Fibroblast of upper back skin (primary cell): ENCODE measurements at regions not wholly inside any gene's neighbourhood (a gene's known extent, or its start where the extent isn't known, plus 50 kb on each side); places are given as distances from the start of the nearest gene placed in this dataset.

Source experiments
- DNase-seq: peaks from one replicate; pipeline ENCODE4 v3.0.0-alpha.2; 2013

GRCh38 chr6:80440496-80441115, 334.1 kb downstream of the BCKDHB start:
- DNase-seq = no peak

- DNase-seq = no peak
Observed at GRCh38 chr6:80439721-80440470, 333.4 kb downstream of the BCKDHB start.

- peak; percentile 93 for DNase-seq
Observed at GRCh38 chr6:80438772-80439171, 332.3 kb downstream of the BCKDHB start.

DNA sequence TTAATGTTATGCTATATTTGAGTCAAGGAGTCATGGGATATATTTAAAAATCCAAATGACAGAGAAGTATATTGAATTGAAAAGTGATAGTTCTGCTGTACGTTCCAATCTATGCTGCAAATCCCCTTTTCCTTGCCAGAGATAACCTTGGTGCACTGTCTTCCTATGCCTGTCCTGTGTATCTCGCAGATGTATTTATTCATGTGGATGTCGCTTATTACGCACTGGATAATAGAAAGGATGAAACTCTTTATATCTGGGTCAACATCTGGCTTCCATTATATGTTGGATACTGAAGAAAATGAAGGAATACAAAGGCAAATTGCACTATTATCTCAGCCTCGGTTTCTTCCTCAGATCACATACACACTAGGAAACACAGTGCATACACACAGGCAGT, 331.3 kb downstream of the BCKDHB start:
- no peak for DNase-seq

- DNase-seq = peak; percentile 86
Observed at GRCh38 chr6:80437221-80437620, 330.8 kb downstream of the BCKDHB start.

DNA sequence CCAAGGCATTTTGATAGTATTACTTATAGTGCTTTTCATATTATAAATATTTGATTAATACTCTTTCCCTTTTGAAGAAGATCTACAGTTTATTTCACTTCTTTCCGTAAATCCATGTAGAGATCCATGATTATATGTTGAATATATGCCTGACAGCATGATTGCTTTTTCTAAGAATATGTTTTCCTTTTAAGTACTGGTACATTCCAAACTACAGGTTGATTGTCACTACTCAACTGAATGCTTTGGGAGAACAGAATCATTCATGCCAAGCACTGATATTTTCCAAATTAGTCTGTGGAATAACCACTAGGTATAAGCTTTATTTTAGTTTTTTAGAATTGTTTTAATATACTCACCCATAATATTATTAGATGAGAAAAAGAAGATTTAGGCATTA, 330.2 kb downstream of the BCKDHB start:
- no peak for DNase-seq

DNA sequence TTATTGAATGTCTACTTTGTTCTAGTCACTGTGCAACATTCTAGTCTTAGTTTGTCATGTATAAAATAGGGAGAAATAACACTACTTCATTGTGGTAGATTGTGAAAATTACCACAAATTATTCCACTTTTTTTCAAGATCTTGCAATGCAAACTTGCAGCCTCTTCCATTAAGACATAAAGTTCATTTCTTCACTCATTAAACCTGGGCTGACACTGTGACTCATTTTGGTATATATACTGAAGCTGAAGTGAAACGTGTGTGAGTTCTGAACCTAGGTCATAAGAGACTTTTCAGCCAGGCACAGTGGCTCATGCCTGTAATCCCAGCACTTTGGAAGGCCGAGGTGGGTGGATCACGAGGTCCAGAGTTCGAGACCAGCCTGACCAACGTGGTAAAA, 329.0 kb downstream of the BCKDHB start:
- no peak for DNase-seq

DNA sequence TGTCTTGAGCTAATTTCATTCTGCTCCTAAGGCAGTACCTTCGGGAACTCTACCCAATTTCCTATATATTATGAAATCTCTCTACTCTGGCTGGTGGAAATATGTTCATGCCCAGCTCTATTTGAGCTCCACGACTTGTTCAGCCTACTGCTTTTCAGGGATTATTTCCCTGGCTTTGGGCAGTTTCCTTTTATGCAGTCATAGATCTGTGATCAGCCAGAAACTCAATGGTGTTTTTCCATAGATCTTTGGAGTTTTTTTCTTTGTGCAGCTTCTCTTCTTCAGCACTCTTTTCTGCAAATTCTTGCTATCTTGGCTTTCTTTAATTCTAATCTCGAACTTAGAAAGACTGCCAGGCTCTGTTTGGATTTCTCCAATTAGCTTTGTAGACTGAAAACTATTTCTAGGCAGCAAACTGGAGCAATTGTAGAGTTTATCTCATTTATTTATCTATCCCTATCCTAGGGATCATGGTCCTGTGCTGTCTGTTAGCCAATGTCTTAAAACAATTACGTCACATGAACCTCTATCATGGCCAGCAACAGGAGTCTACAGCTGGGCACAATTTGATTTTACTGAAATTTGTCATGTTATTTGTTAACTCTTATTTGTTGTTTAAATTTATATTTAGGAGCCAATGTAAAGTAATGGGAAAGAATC, 328.4 kb downstream of the BCKDHB start:
- DNase-seq = no peak

DNA sequence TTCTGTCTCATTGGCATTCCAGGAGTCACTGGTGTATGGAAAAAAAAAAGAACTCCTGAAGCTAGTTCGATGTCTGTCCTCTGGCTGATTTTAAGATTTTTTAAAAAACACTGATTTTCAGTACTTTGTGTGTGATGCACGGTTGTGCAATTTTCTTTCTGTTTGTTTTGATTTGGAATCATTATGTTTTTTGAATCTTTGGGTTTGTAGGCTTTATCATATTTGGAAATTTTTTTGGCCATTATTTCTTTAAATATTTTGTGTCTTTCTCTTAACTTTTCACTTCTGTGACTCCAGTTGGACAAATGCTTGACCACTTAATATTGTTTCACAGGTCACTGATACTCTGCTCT, 327.2 kb downstream of the BCKDHB start:
- no peak for DNase-seq

- no peak for DNase-seq
Observed at GRCh38 chr6:80433010-80433672, 326.7 kb downstream of the BCKDHB start.

DNA sequence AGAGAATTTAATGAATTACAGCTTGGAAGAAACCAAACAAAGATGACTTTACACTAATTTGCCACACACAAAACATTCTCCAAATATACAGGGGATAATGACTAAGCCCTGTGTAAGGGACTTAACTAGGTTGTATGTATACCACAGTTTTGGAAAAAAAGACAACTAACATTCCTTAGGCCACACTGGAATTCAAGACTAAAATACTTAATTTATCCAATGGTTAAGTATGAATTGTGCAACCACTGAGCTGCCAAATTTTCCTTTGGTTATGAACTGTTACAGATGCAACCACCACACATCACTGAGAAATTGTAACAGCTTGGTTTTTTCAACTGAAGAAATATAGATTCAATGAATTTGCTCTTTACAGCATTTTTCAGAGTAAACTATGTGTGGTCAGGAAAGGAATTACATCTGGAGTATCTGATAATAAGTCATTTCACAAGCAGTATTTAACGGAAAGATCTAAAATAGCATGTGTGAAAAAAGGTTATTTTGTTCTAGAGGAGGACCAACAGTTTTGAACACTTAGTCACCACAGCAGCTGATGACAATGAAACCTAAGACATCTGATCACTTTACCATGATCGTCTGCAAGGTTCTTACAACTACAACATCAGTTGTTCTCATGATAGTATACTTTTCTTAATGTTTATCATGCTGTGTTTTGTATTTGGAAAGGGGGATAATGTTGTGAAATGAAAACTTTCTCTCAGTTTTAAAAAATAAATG, 318.8 kb downstream of the BCKDHB start:
- DNase-seq = peak; percentile 100

DNA sequence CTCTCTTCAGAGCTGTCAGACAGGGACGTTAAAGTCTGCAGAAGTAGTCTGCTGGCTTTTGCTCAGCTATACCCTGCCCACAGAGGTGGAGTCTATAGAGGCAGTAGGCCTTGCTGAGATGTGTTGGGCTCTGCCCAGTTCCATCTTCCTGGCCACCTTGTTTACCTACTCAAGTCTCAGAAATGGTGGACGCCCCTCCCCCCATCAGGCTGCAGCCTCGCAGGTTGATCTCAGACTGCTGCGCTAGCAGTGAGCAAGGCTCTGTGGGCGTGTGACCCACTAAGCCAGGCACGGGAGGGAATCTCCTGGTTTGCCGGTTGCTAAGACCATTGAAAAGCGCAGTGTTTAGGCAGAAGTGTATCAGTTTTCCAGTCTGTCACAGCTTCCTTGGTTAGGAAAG, 305.0 kb downstream of the BCKDHB start:
- DNase-seq = no peak

DNA sequence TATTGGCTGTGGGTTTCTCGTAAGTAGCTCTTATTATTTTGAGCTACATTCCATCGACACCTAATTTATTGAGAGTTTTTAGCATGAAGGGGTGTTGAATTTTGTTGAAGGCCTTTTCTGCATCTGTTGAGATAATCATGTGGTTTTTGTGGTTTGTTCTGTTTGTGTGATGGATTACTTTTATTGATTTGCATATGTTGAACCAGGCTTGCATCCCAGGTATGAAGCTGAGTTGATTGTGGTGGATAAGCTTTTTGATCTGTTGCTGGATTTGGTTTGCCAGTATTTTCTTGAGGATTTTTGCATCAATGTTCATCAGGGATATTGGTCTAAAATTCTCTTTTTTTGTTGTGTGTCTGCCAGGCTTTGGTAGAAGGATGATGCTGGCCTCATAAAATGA, 301.5 kb downstream of the BCKDHB start:
- peak; percentile 78 for DNase-seq

DNA sequence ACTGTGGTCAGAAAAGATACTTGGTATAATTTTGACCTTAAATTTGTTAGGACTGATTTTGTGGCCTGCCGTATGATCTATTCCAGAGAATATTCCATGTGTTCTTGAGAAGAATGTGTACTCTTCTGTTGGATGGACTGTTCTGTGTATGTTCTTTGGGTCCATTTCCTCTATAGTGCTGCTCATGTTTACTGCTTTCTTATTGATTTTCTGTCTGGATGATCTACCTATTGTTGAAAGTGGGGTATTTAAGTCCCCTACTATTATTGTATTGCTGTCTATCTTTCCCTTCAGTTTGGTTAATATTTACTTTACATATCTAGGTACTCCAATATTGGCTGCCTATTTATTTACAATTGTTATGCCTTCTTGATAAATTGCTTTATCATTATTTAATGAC, 298.4 kb downstream of the BCKDHB start:
- DNase-seq = no peak

GRCh38 chr6:80403365-80403764, 296.9 kb downstream of the BCKDHB start:
- DNase-seq = no peak

- DNase-seq = peak; percentile 57
Observed at GRCh38 chr6:80402266-80402665, 295.8 kb downstream of the BCKDHB start.
